Mammary epithelial cell (primary cell): ENCODE measurements at regions not wholly inside any gene's neighbourhood (a gene's known extent, or its start where the extent isn't known, plus 50 kb on each side); places are given as distances from the start of the nearest gene placed in this dataset.

Experiments used
- CTCF ChIP-seq, 2 donors: IDR thresholded peaks in 1 of 2; conservative IDR thresholded peaks in 1 of 2; 2 replicates each; pipeline ENCODE4 v1.5.1; 2011 to 2012; ENCODE audit warnings: inconsistent platforms in 2 of 2, low read length in 2 of 2, mild to moderate bottlenecking in 2 of 2, control low read depth in 1 of 2, low read depth in 1 of 2; ENCODE audit not compliant: insufficient read depth in 1 of 2; ENCODE audit errors: extremely low read depth in 1 of 2
- EZH2 ChIP-seq: IDR thresholded peaks from 2 replicates; pipeline ENCODE4 v1.6.1; 2012; ENCODE audit warnings: low read length, inconsistent platforms, borderline replicate concordance

- TF ChIP-seq EZH2 (no peak), CTCF (conservative IDR thresholded peaks at IDR 0.05 in 1 of 2, IDR thresholded peaks at IDR 0.05 in 1 of 2; ENCODE audit: extremely low read depth in 1 of 2, insufficient read depth in 1 of 2, low read depth in 1 of 2, low read length in 2 of 2) (no peak)
Measured at GRCh38 chr2:3954261-3954660, 250.9 kb downstream of the DCDC2C start.
